ENCODE measurements at regions not wholly inside any gene's neighbourhood (a gene's known extent, or its start where the extent isn't known, plus 50 kb on each side); places are given as distances from the start of the nearest gene placed in this dataset.

GRCh38 chr6:3970097-3970496 is 108.8 kb downstream of the FAM217A start:
- TF ChIP-seq POLR2A (IDR thresholded peaks at IDR 0.05; ENCODE audit: low read depth, low read length), result no peak
- TF ChIP-seq USF2 (IDR thresholded peaks at IDR 0.05; ENCODE audit: low read depth, low read length), result no peak

All from IMR-90 (cell line).